ENCODE measurements at regions not wholly inside any gene's neighbourhood (a gene's known extent, or its start where the extent isn't known, plus 50 kb on each side); places are given as distances from the start of the nearest gene placed in this dataset.
"Not testable (repeated sequence)": the region's sequence is repeated elsewhere in the genome, so short reads cannot be mapped to it uniquely, and the experiment has no call there.

GRCh38 chr3:66552846-66553245, 52.0 kb upstream of the LRIG1 start:
- DNase-seq (ENCODE audit: low spot score) = no peak

GRCh38 chr3:66553441-66554113, 52.8 kb upstream of the LRIG1 start:
- no peak for DNase-seq (ENCODE audit: low spot score)

- no peak for DNase-seq (ENCODE audit: low spot score)
These were observed 53.4 kb upstream of the LRIG1 start for GRCh38 chr3:66554178-66554577.

GRCh38 chr3:66555214-66555844, 54.5 kb upstream of the LRIG1 start:
- DNase-seq (ENCODE audit: low spot score) = no peak

GRCh38 chr3:66557170-66557569, 56.3 kb upstream of the LRIG1 start:
- no peak for DNase-seq (ENCODE audit: low spot score)

GRCh38 chr3:66559924-66560323, 59.1 kb upstream of the LRIG1 start:
- not testable (repeated sequence) for DNase-seq (ENCODE audit: low spot score)

GRCh38 chr3:66561367-66561766, 60.5 kb upstream of the LRIG1 start:
- no peak for DNase-seq (ENCODE audit: low spot score)

- no peak for DNase-seq (ENCODE audit: low spot score)
These were observed 64.5 kb upstream of the LRIG1 start for GRCh38 chr3:66565301-66565700.

- no peak for DNase-seq (ENCODE audit: low spot score)
These were observed 66.3 kb upstream of the LRIG1 start for GRCh38 chr3:66567077-66567476.

GRCh38 chr3:66572090-66572675, 71.4 kb upstream of the LRIG1 start:
- DNase-seq (ENCODE audit: low spot score) = no peak

- peak; percentile 14 for DNase-seq (ENCODE audit: low spot score)
These were observed 72.3 kb upstream of the LRIG1 start for GRCh38 chr3:66572938-66573710.

- DNase-seq (ENCODE audit: low spot score) = no peak
These were observed 73.3 kb upstream of the LRIG1 start for GRCh38 chr3:66574091-66574490.

- DNase-seq (ENCODE audit: low spot score) = no peak
These were observed 76.8 kb upstream of the LRIG1 start for GRCh38 chr3:66577426-66578203.

- DNase-seq (ENCODE audit: low spot score) = no peak
These were observed 80.4 kb upstream of the LRIG1 start for GRCh38 chr3:66581256-66581655.

- peak; percentile 60 for DNase-seq (ENCODE audit: low spot score)
These were observed 82.0 kb upstream of the LRIG1 start for GRCh38 chr3:66582721-66583423.

GRCh38 chr3:66583424-66584040, 82.7 kb upstream of the LRIG1 start:
- no peak for DNase-seq (ENCODE audit: low spot score)

- DNase-seq (ENCODE audit: low spot score) = no peak
These were observed 84.8 kb upstream of the LRIG1 start for GRCh38 chr3:66585520-66586095.

- DNase-seq (ENCODE audit: low spot score) = no peak
These were observed 86.0 kb upstream of the LRIG1 start for GRCh38 chr3:66586853-66587252.

GRCh38 chr3:66588340-66588847, 87.6 kb upstream of the LRIG1 start:
- no peak for DNase-seq (ENCODE audit: low spot score)

GRCh38 chr3:66592016-66592761, 91.4 kb upstream of the LRIG1 start:
- no peak for DNase-seq (ENCODE audit: low spot score)

All from AG20443 (cell line).